ENCODE measurements at regions not wholly inside any gene's neighbourhood (a gene's known extent, or its start where the extent isn't known, plus 50 kb on each side); places are given as distances from the start of the nearest gene placed in this dataset.

- no peak overlapping the region for H3K4me3 ChIP-seq
- H3K36me3 ChIP-seq (ENCODE audit: insufficient read depth, low read length) = no peaks in the 10 kb centered on the region
- no peak for TF ChIP-seq POLR2AphosphoS5 (IDR thresholded peaks at IDR 0.05; ENCODE audit: borderline replicate concordance, low read depth, low read length)
- TF ChIP-seq FOXP2 (optimal IDR thresholded peaks at IDR 0.05; ENCODE audit: control extremely low read depth, extremely low read length, insufficient read depth) = no peak
- TF ChIP-seq EZH2 (IDR thresholded peaks at IDR 0.05) = no peak
- no peak for DNase-seq (ENCODE audit: low read depth, low spot score)
- H3K27ac ChIP-seq = no peak overlapping the region
- H3K9ac ChIP-seq (ENCODE audit: insufficient read length) = no peak overlapping the region
- H3K9me3 ChIP-seq (ENCODE audit: low read depth, low read length) = no peaks in the 10 kb centered on the region
These were observed 273.7 kb upstream of the AJAP1 start for GRCh38 chr1:4380564-4381168.

GRCh38 chr1:4393191-4393590 is 261.2 kb upstream of the AJAP1 start:
- no peak overlapping the region for H3K4me3 ChIP-seq
- no peak overlapping the region for H3K27ac ChIP-seq
- no peaks in the 10 kb centered on the region for H3K36me3 ChIP-seq (ENCODE audit: insufficient read depth, low read length)
- no peak overlapping the region for H3K9ac ChIP-seq (ENCODE audit: insufficient read length)
- H3K9me3 ChIP-seq (ENCODE audit: low read depth, low read length) = no peaks in the 10 kb centered on the region
- DNase-seq (ENCODE audit: low read depth, low spot score) = no peak
- TF ChIP-seq POLR2AphosphoS5 (IDR thresholded peaks at IDR 0.05; ENCODE audit: borderline replicate concordance, low read depth, low read length) (no peak), EZH2 (IDR thresholded peaks at IDR 0.05) (no peak), FOXP2 (optimal IDR thresholded peaks at IDR 0.05; ENCODE audit: control extremely low read depth, extremely low read length, insufficient read depth) (no peak)

- no peak for DNase-seq (ENCODE audit: low read depth, low spot score)
- no peak overlapping the region for H3K9ac ChIP-seq (ENCODE audit: insufficient read length)
- H3K9me3 ChIP-seq (ENCODE audit: low read depth, low read length) = no peaks in the 10 kb centered on the region
- no peak overlapping the region for H3K4me3 ChIP-seq
- no peak for TF ChIP-seq FOXP2 (optimal IDR thresholded peaks at IDR 0.05; ENCODE audit: control extremely low read depth, extremely low read length, insufficient read depth)
- TF ChIP-seq EZH2 (IDR thresholded peaks at IDR 0.05) = no peak
- TF ChIP-seq POLR2AphosphoS5 (IDR thresholded peaks at IDR 0.05; ENCODE audit: borderline replicate concordance, low read depth, low read length) = no peak
- no peak overlapping the region for H3K27ac ChIP-seq
- no peaks in the 10 kb centered on the region for H3K36me3 ChIP-seq (ENCODE audit: insufficient read depth, low read length)
These were observed 260.0 kb upstream of the AJAP1 start for GRCh38 chr1:4394366-4394765.

DNA sequence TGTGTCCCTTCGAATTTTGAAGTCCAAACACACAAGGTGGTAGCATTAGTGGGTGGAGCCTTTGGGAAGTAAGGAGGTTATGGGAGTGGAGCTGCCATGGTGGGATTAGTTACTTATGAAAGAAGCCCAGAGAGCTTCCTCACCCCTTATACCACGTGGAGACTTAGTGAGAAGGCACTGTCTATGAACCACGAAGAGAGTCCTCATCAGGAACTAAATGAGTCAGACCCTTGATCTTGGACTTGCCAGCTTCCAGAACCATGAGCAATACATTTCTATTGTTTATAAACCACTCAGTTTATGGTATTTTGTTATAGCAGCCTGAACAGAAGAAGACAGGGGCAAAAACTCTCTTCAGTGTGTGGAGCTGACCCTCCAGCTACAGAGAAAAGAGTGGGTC is 259.3 kb upstream of the AJAP1 start:
- DNase-seq (ENCODE audit: low read depth, low spot score) = no peak
- Histone ChIP-seq H3K9ac (ENCODE audit: insufficient read length) (no peak overlapping the region), H3K9me3 (ENCODE audit: low read depth, low read length) (no peaks in the 10 kb centered on the region), H3K4me3 (no peak overlapping the region), H3K27ac (no peak overlapping the region), H3K36me3 (ENCODE audit: insufficient read depth, low read length) (no peaks in the 10 kb centered on the region)
- no peak for TF ChIP-seq FOXP2 (optimal IDR thresholded peaks at IDR 0.05; ENCODE audit: control extremely low read depth, extremely low read length, insufficient read depth)
- TF ChIP-seq POLR2AphosphoS5 (IDR thresholded peaks at IDR 0.05; ENCODE audit: borderline replicate concordance, low read depth, low read length) = no peak
- no peak for TF ChIP-seq EZH2 (IDR thresholded peaks at IDR 0.05)

- Histone ChIP-seq H3K9ac (ENCODE audit: insufficient read length) (no peak overlapping the region), H3K9me3 (ENCODE audit: low read depth, low read length) (no peaks in the 10 kb centered on the region), H3K4me3 (no peak overlapping the region), H3K36me3 (ENCODE audit: insufficient read depth, low read length) (no peaks in the 10 kb centered on the region), H3K27ac (no peak overlapping the region)
- no peak for DNase-seq (ENCODE audit: low read depth, low spot score)
- TF ChIP-seq FOXP2 (optimal IDR thresholded peaks at IDR 0.05; ENCODE audit: control extremely low read depth, extremely low read length, insufficient read depth) = no peak
- TF ChIP-seq POLR2AphosphoS5 (IDR thresholded peaks at IDR 0.05; ENCODE audit: borderline replicate concordance, low read depth, low read length) = no peak
- TF ChIP-seq EZH2 (IDR thresholded peaks at IDR 0.05) = no peak
These were observed 258.7 kb upstream of the AJAP1 start for GRCh38 chr1:4395676-4396075.

- H3K9me3 ChIP-seq (ENCODE audit: low read depth, low read length) = no peaks in the 10 kb centered on the region
- H3K4me3 ChIP-seq = no peak overlapping the region
- no peak for DNase-seq (ENCODE audit: low read depth, low spot score)
- H3K36me3 ChIP-seq (ENCODE audit: insufficient read depth, low read length) = no peaks in the 10 kb centered on the region
- no peak for TF ChIP-seq POLR2AphosphoS5 (IDR thresholded peaks at IDR 0.05; ENCODE audit: borderline replicate concordance, low read depth, low read length)
- no peak for TF ChIP-seq EZH2 (IDR thresholded peaks at IDR 0.05)
- H3K27ac ChIP-seq = no peak overlapping the region
- no peak overlapping the region for H3K9ac ChIP-seq (ENCODE audit: insufficient read length)
These were observed 257.9 kb upstream of the AJAP1 start for GRCh38 chr1:4396551-4396950.

DNA sequence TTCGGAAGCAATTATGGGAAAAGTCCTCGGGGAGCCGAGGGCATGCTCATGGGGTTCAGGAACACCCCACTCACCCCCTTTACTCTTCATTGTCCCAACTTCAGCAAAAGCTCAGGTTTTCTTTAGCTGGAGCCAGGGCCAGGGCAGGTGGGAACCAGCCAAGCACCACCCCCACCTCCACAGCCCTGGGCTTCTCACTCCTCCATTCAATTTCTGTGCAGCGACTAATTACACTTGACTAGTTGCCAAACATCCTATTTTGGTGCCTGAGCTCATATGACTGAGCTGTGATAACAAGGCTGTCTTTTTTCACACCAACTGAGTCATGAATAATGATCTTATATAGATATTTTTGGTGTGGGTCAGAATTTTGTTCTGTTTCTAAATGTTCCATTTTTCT is 257.2 kb upstream of the AJAP1 start:
- H3K4me3 ChIP-seq = no peak overlapping the region
- no peak overlapping the region for H3K27ac ChIP-seq
- no peaks in the 10 kb centered on the region for H3K36me3 ChIP-seq (ENCODE audit: insufficient read depth, low read length)
- no peaks in the 10 kb centered on the region for H3K9me3 ChIP-seq (ENCODE audit: low read depth, low read length)
- TF ChIP-seq FOXP2 (optimal IDR thresholded peaks at IDR 0.05; ENCODE audit: control extremely low read depth, extremely low read length, insufficient read depth) = no peak
- no peak for TF ChIP-seq EZH2 (IDR thresholded peaks at IDR 0.05)
- TF ChIP-seq POLR2AphosphoS5 (IDR thresholded peaks at IDR 0.05; ENCODE audit: borderline replicate concordance, low read depth, low read length) = no peak
- no peak overlapping the region for H3K9ac ChIP-seq (ENCODE audit: insufficient read length)
- no peak for DNase-seq (ENCODE audit: low read depth, low spot score)

DNA sequence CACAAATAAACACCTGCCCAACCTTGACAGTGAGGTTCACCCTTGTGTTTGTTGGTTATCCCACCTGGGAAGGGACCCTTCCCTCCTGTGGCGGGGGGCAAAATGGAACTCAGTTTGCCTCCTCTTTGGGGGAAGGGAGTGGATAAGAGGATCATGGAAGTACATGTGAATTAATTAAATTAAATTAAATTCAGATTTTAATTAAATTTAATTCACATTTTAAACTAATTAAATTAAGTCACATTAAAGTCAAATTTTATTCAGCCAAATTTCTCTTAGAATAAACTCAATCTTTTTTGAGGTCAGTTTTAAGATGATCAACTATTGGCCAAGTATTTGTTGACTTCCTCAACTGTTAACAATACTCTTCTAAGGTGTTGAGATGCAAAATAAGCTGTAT is 252.4 kb upstream of the AJAP1 start:
- no peaks in the 10 kb centered on the region for H3K9me3 ChIP-seq (ENCODE audit: low read depth, low read length)
- H3K36me3 ChIP-seq (ENCODE audit: insufficient read depth, low read length) = no peaks in the 10 kb centered on the region
- DNase-seq (ENCODE audit: low read depth, low spot score) = no peak
- H3K4me3 ChIP-seq = no peak overlapping the region
- H3K27ac ChIP-seq = no peak overlapping the region
- H3K9ac ChIP-seq (ENCODE audit: insufficient read length) = no peak overlapping the region
- TF ChIP-seq FOXP2 (optimal IDR thresholded peaks at IDR 0.05; ENCODE audit: control extremely low read depth, extremely low read length, insufficient read depth) (no peak), EZH2 (IDR thresholded peaks at IDR 0.05) (no peak), POLR2AphosphoS5 (IDR thresholded peaks at IDR 0.05; ENCODE audit: borderline replicate concordance, low read depth, low read length) (no peak)
